ENCODE measurements at regions not wholly inside any gene's neighbourhood (a gene's known extent, or its start where the extent isn't known, plus 50 kb on each side); places are given as distances from the start of the nearest gene placed in this dataset.

- TF ChIP-seq, protein P1, sequence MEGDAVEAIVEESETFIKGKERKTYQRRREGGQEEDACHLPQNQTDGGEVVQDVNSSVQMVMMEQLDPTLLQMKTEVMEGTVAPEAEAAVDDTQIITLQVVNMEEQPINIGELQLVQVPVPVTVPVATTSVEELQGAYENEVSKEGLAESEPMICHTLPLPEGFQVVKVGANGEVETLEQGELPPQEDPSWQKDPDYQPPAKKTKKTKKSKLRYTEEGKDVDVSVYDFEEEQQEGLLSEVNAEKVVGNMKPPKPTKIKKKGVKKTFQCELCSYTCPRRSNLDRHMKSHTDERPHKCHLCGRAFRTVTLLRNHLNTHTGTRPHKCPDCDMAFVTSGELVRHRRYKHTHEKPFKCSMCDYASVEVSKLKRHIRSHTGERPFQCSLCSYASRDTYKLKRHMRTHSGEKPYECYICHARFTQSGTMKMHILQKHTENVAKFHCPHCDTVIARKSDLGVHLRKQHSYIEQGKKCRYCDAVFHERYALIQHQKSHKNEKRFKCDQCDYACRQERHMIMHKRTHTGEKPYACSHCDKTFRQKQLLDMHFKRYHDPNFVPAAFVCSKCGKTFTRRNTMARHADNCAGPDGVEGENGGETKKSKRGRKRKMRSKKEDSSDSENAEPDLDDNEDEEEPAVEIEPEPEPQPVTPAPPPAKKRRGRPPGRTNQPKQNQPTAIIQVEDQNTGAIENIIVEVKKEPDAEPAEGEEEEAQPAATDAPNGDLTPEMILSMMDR (IDR thresholded peaks at IDR 0.05; ENCODE audit: low read depth, low read length, poor library complexity, severe bottlenecking) = no peak
- no peak for TF ChIP-seq EZH2phosphoT487 (IDR thresholded peaks at IDR 0.05; ENCODE audit: borderline replicate concordance, low read length)
- Histone ChIP-seq H3K4me2 (ENCODE audit: low read length) (no peak overlapping the region), H3K27me3 (ENCODE audit: control insufficient read depth, low read length) (no peaks in the 10 kb centered on the region)
Measured at GRCh38 chr9:81119591-81119990, 569.8 kb downstream of the TLE1 start.

DNA sequence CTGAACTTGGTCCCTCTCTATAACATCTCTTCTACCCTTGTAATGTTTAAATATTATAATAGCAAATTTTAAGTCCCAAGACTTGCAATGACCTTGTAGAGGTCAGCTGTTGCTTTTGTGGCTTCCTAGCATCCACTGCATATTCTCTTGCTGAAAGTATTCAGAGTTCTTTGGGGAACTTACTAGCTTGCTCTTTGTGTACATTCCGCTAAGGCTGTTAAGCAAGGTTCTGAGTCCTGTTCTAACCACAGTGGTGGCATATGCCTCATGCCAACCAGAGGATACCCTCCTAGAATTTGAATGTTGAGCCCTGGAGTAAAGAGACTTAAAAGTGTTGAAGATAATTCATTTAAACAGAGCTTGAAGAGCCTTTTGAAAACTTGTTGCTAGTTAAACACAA lies 570.9 kb downstream of the TLE1 start:
- Histone ChIP-seq H3F3A (ENCODE audit: control insufficient read depth, insufficient read depth) (no peaks in the 10 kb centered on the region), H3K27ac (ENCODE audit: low read depth, low read length) (no peak overlapping the region), H3K27me3 (ENCODE audit: control insufficient read depth, low read length) (no peaks in the 10 kb centered on the region), H3K4me3 (ENCODE audit: low read length) (no peak overlapping the region), H4K20me1 (ENCODE audit: control insufficient read depth, insufficient read depth, low read depth, low read length) (no peaks in the 10 kb centered on the region), H3K36me3 (ENCODE audit: control insufficient read depth, low read length) (no peaks in the 10 kb centered on the region), H3K4me2 (ENCODE audit: low read length) (no peak overlapping the region), H3K4me1 (ENCODE audit: control insufficient read depth, low read length) (no peaks in the 10 kb centered on the region), H3K9me2 (replicated peaks; ENCODE audit: control insufficient read depth, low read length) (no peaks in the 10 kb centered on the region), H3K9me3 (ENCODE audit: control insufficient read depth, insufficient read depth, low read length) (no peaks in the 10 kb centered on the region), H3K79me2 (ENCODE audit: control insufficient read depth, low read length) (no peaks in the 10 kb centered on the region)
- TF ChIP-seq, protein P1 (IDR thresholded peaks at IDR 0.05; ENCODE audit: low read depth, low read length, poor library complexity, severe bottlenecking) = no peak
- TF ChIP-seq EZH2phosphoT487 (IDR thresholded peaks at IDR 0.05; ENCODE audit: borderline replicate concordance, low read length) = no peak

More at GRCh38 chr9:81119591-81119990, 569.8 kb downstream of the TLE1 start:
- no peaks in the 10 kb centered on the region for H3K79me2 ChIP-seq (ENCODE audit: control insufficient read depth, low read length)
- no peaks in the 10 kb centered on the region for H3K9me2 ChIP-seq (replicated peaks; ENCODE audit: control insufficient read depth, low read length)
- no peak overlapping the region for H3K27ac ChIP-seq (ENCODE audit: low read depth, low read length)
- H3K9me3 ChIP-seq (ENCODE audit: control insufficient read depth, insufficient read depth, low read length) = no peaks in the 10 kb centered on the region
- no peaks in the 10 kb centered on the region for H3K36me3 ChIP-seq (ENCODE audit: control insufficient read depth, low read length)
- H3K4me3 ChIP-seq (ENCODE audit: low read length) = no peak overlapping the region
- no peaks in the 10 kb centered on the region for H4K20me1 ChIP-seq (ENCODE audit: control insufficient read depth, insufficient read depth, low read depth, low read length)
- H3K4me1 ChIP-seq (ENCODE audit: control insufficient read depth, low read length) = no peaks in the 10 kb centered on the region
- H3F3A ChIP-seq (ENCODE audit: control insufficient read depth, insufficient read depth) = no peaks in the 10 kb centered on the region

DNA sequence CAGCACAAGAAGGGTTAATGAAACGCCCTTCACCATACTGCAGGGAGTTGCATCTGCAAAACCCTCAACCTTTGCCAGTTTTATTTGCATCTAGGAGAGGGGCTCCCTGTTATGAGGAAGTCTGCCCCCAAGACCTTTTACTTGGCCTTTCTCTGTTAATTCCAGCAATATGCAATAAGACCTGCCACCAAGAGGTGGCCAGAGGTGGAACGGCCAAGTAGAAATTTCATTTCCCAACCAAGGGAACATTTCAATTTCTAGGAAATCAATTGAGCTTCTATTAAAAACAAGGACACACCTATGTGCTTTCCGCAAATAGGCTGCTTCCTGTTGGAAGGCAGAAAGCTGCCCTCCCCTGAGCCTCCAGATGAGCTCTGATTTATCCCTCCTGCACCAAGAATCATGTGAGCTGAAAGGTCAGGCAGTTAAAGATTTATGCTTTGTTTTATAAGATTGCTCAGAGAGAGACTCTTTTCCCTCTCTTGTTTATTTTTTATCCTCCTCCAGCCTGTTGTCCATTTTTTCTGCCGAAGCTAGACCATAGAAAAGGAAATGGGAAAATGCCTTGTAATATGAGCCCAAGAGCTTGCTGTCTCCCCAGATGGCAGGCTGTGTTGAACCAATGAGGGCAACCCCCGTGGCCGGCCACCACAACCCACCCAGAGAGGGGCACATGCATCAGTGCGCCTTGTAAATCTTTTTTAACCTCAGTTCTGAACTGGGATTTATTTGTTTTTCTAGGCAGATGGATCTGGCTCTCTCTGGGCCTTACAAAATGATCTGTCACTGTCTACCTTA lies 572.8 kb downstream of the TLE1 start:
- H3K36me3 ChIP-seq (ENCODE audit: control insufficient read depth, low read length) = no peaks in the 10 kb centered on the region
- H3K4me1 ChIP-seq (ENCODE audit: control insufficient read depth, low read length) = no peaks in the 10 kb centered on the region
- no peaks in the 10 kb centered on the region for H3K9me3 ChIP-seq (ENCODE audit: control insufficient read depth, insufficient read depth, low read length)
- no peaks in the 10 kb centered on the region for H3K27me3 ChIP-seq (ENCODE audit: control insufficient read depth, low read length)
- H3K27ac ChIP-seq (ENCODE audit: low read depth, low read length) = no peak overlapping the region
- TF ChIP-seq, protein P1 (IDR thresholded peaks at IDR 0.05; ENCODE audit: low read depth, low read length, poor library complexity, severe bottlenecking) = no peak
- TF ChIP-seq EZH2phosphoT487 (IDR thresholded peaks at IDR 0.05; ENCODE audit: borderline replicate concordance, low read length) = no peak
- no peak overlapping the region for H3K4me3 ChIP-seq (ENCODE audit: low read length)
- no peaks in the 10 kb centered on the region for H3K79me2 ChIP-seq (ENCODE audit: control insufficient read depth, low read length)
- H3K4me2 ChIP-seq (ENCODE audit: low read length) = no peak overlapping the region
- H3K9me2 ChIP-seq (replicated peaks; ENCODE audit: control insufficient read depth, low read length) = no peaks in the 10 kb centered on the region
- no peaks in the 10 kb centered on the region for H4K20me1 ChIP-seq (ENCODE audit: control insufficient read depth, insufficient read depth, low read depth, low read length)
- no peaks in the 10 kb centered on the region for H3F3A ChIP-seq (ENCODE audit: control insufficient read depth, insufficient read depth)
